Muscle layer of duodenum (tissue), 2 donors: ENCODE measurements at regions not wholly inside any gene's neighbourhood (a gene's known extent, or its start where the extent isn't known, plus 50 kb on each side); places are given as distances from the start of the nearest gene placed in this dataset.

Experiments used
- H3K27ac ChIP-seq: one replicate; pipeline ENCODE4 v1.7.0; 2013; ENCODE audit warnings: mild to moderate bottlenecking, low read length
- H3K27me3 ChIP-seq: one replicate; pipeline ENCODE4 v1.7.0; 2013; ENCODE audit warnings: low read depth, mild to moderate bottlenecking, control low read depth, low read length
- H3K36me3 ChIP-seq, 2 donors: one replicate each; pipeline ENCODE4 v1.7.0; 2013; ENCODE audit warnings: low read length in 2 of 2, control low read depth in 1 of 2, mild to moderate bottlenecking in 1 of 2; ENCODE audit not compliant: insufficient read depth in 2 of 2, control insufficient read depth in 1 of 2
- H3K4me1 ChIP-seq, 2 donors: one replicate each; pipeline ENCODE4 v1.7.0; 2013; ENCODE audit warnings: low read length in 2 of 2, mild to moderate bottlenecking in 2 of 2, control low read depth in 1 of 2, moderate library complexity in 1 of 2; ENCODE audit not compliant: insufficient read depth in 2 of 2, control insufficient read depth in 1 of 2
- H3K4me3 ChIP-seq, 2 donors: one replicate each; pipeline ENCODE4 v1.7.0; 2013; ENCODE audit warnings: low read length in 2 of 2, low read depth in 1 of 2, mild to moderate bottlenecking in 1 of 2
- H3K9me3 ChIP-seq, 2 donors: one replicate each; pipeline ENCODE4 v1.7.0; 2013; ENCODE audit warnings: low read length in 2 of 2, control low read depth in 1 of 2, mild to moderate bottlenecking in 1 of 2; ENCODE audit not compliant: control insufficient read depth in 1 of 2
- donor health status: healthy.

DNA sequence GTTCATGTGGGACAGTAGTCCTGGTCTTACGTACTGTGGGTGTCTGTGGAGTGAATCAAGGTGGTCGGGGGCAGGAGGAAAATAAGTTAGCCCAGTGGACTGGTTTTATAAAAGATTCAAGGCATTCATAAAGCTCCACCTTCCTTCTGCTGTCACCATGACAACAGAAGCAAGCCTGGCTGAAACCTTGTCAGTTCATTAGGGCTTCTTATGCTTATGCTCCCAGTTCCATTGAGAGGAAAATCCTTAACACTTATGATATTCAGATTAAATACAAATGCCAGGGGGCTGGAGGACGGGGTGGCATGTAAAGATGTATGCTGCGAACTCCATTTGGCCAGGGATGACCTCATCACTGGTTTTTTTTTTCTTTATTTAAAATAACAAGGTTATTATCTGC, 283.1 kb upstream of the ATP10A start:
- H3K4me3 ChIP-seq = no peak overlapping the region
- no peaks in the 10 kb centered on the region for H3K27me3 ChIP-seq
- H3K27ac ChIP-seq = no peak overlapping the region
- H3K4me1 ChIP-seq = no peaks in the 10 kb centered on the region
- H3K9me3 ChIP-seq = peaks cover 0 to 2% of the 10 kb centered on the region in 2 donors
- no peaks in the 10 kb centered on the region for H3K36me3 ChIP-seq

DNA sequence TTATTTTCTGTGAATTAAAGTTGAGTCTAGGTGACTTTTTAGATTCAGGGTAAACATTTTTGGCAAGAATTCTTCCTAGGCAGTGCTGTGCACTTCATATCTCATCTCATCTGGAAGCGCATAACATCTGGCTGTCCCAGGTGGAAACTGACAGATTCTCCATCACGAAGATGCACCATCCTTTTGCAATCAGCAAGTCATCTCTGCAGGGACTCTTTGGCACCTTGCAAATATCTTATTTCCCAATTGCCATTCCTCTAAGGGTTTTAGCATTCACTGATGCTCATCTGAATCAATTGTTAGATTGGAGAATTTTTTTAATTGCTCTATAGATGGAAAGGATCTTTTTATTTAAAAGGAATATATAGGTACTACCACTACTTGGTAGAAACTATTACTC, 282.7 kb upstream of the ATP10A start:
- no peaks in the 10 kb centered on the region for H3K4me1 ChIP-seq
- H3K9me3 ChIP-seq = peaks cover 0 to 2% of the 10 kb centered on the region in 2 donors
- H3K27me3 ChIP-seq = no peaks in the 10 kb centered on the region
- no peak overlapping the region for H3K27ac ChIP-seq
- H3K36me3 ChIP-seq = no peaks in the 10 kb centered on the region
- H3K4me3 ChIP-seq = no peak overlapping the region

DNA sequence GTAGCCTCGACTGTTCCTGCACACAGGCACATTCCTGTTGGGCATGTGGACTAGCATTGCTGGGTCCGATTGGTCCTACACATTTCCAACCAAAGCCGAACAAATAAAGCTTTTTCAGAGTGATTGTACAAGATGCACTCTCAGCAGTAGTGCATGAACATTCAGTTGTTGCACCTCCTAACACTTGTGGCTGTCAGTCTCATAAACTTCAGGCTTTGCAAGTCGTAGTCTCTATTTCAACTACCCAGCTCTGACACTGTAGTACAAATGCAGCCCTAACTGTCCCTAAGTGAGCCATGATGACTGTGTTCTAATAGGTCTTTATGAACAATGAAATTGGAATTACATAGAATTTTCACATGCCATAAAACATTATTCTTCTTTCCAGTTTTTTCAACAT, 281.7 kb upstream of the ATP10A start:
- Histone ChIP-seq H3K27me3 (no peaks in the 10 kb centered on the region), H3K4me3 (no peak overlapping the region), H3K36me3 (no peaks in the 10 kb centered on the region), H3K4me1 (no peaks in the 10 kb centered on the region), H3K9me3 (no peaks in the 10 kb centered on the region), H3K27ac (no peak overlapping the region)

DNA sequence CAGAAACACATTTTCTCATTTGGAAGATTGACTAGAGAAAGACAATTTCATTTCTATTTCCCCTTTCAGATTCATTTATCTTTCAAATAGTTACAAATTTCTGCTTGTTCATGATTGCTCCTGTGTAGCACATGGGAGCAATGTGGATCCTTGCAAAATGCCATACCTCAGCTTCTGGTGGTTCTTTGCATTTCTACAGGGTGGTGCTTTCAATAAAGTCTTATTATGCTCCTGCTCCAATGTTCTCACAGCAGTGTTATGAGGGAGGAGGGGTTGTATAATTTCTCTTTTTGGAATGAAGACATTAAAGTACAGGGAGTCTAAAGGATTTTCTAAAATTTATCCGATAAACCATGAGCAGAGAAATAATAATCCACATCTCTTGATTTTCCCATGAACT, 280.1 kb upstream of the ATP10A start:
- no peaks in the 10 kb centered on the region for H3K9me3 ChIP-seq
- no peaks in the 10 kb centered on the region for H3K36me3 ChIP-seq
- no peaks in the 10 kb centered on the region for H3K4me1 ChIP-seq
- no peaks in the 10 kb centered on the region for H3K27me3 ChIP-seq
- H3K4me3 ChIP-seq = no peak overlapping the region
- H3K27ac ChIP-seq = no peak overlapping the region

DNA sequence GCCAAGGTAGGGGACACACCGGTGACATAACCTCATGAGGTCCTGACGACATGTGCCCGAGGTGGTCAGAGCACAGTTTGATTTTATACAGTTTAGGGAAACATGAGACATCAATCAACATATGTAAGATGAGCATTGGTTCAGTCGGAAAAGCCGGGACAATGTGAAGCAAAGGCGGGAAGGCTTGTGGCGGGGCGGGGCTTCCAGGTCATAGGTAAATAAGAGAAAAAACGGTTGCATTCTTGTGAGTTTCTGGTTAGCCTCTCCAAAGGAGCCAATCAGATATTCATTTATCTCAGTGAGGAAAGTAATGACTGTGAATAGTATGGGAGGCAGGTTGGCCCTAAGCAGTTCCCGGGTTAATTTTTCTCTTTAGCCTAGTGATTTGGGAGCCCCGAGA, 271.7 kb upstream of the ATP10A start:
- Histone ChIP-seq H3K27ac (no peak overlapping the region), H3K9me3 (no peaks in the 10 kb centered on the region), H3K36me3 (no peaks in the 10 kb centered on the region), H3K4me3 (no peak overlapping the region), H3K27me3 (no peaks in the 10 kb centered on the region), H3K4me1 (no peaks in the 10 kb centered on the region)

DNA sequence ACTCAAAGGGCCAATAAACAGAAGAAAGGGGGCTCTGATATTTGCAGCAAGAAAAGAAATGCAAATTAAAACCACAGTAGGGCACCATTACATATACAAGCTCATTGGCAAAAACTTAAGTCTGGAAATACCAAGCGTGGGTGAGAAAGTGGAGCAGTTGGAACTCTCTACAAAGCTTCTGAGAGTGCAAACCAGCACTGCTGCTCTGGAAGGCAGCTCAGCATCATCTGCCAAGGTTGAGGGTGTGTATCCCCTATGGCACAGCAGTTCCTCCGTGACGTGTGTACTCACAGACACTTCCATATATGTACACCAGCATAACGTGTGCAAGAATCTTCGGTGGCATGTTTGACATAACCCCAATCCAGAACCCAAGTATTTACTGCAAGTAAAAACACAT, 271.0 kb upstream of the ATP10A start:
- H3K27ac ChIP-seq = no peak overlapping the region
- no peaks in the 10 kb centered on the region for H3K27me3 ChIP-seq
- no peaks in the 10 kb centered on the region for H3K9me3 ChIP-seq
- no peaks in the 10 kb centered on the region for H3K36me3 ChIP-seq
- H3K4me3 ChIP-seq = no peak overlapping the region
- no peaks in the 10 kb centered on the region for H3K4me1 ChIP-seq

DNA sequence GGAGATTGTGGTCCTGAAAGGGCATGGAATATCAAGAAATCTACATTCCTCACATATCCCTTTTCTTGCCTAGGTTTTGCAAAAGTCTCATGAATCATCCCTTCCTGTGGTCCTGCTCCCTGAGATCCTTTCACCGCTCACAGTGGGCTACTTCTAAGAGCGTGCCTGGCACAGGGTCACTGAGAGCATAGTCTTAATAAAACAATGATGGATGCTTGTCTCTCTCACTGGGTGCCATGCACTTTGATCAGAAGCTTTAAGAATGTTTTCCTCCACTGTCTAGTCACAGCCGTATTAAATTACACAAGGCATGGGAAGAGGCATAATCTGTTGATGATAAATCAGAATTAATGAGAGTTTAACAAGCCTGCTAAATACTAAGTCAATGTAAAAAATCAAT, 269.7 kb upstream of the ATP10A start:
- no peak overlapping the region for H3K4me3 ChIP-seq
- no peaks in the 10 kb centered on the region for H3K9me3 ChIP-seq
- no peaks in the 10 kb centered on the region for H3K27me3 ChIP-seq
- H3K27ac ChIP-seq = no peak overlapping the region
- no peaks in the 10 kb centered on the region for H3K4me1 ChIP-seq
- no peaks in the 10 kb centered on the region for H3K36me3 ChIP-seq

DNA sequence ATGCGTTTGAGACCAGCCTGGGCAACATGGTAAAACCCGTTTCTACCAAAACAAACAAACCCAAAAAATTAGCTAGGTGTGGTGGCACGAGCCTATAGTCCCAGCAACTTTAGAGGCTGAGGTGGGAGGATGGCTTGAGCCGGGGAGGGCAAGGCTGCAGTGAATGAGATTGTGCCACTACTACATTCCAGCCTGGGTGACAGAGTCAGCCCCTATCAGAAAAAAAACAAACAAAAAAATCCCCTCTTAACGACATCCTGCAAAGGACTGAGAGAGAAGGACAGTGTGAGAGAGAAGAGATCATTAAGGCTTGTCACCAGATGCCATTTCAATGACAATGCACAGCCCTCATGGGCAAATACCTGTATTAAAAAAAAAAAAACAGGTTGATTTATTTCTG, 266.7 kb upstream of the ATP10A start:
- Histone ChIP-seq H3K36me3 (no peaks in the 10 kb centered on the region), H3K27me3 (no peaks in the 10 kb centered on the region), H3K9me3 (no peaks in the 10 kb centered on the region), H3K4me3 (no peak overlapping the region), H3K27ac (no peak overlapping the region), H3K4me1 (no peaks in the 10 kb centered on the region)

DNA sequence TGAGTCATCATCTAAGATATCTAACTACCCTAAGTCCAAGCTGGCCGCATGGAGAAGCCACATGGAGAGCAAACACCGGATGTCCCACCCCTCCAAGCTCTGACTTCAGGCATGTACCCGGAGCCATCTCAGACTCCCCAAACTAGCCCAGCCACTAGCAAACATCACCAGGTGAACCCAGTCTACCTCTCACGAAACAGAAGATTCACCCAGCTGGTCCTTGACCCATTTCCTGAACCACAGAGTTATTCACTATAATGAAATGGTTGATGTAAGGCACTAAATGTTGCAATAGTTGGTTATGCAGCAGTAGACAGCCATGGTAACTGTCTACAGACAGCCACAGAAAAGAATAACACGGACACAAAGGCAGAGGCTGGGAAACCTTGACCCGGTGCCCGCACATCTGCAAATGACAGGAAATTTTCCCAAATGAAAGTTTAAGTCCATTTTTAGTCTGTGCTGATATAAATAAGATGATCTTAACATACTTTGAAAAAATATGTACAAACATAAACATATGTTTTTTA, 265.5 kb upstream of the ATP10A start:
- no peaks in the 10 kb centered on the region for H3K4me1 ChIP-seq
- no peak overlapping the region for H3K27ac ChIP-seq
- no peaks in the 10 kb centered on the region for H3K9me3 ChIP-seq
- H3K36me3 ChIP-seq = no peaks in the 10 kb centered on the region
- no peak overlapping the region for H3K4me3 ChIP-seq
- H3K27me3 ChIP-seq = no peaks in the 10 kb centered on the region

DNA sequence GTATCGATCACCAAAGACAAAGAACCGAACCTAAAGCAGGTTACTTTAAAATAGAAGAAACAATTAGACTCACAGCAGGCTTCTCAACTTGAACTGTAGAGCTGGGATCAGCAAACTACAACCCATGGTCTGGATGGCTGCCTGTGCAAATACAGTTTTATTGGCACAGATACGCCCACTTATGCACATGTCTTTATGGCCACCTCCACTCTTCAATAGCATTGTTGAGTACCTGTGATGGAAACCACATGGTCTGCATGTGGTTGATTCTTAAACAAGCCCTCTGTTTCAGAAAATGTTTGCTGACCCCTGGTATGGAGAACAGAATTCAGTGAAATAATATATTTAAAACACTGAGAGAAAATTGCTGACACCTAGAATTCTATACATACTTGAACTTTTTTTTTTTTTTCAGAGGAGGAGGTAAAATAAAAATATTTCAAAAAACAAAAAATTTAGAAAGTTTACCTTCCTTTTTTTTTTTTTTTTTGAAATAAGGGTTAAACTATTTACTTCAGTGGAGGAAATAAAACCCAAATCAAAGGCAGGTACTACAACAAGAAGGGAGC, 263.8 kb upstream of the ATP10A start:
- H3K36me3 ChIP-seq = no peaks in the 10 kb centered on the region
- H3K27ac ChIP-seq = no peak overlapping the region
- H3K9me3 ChIP-seq = no peaks in the 10 kb centered on the region
- H3K27me3 ChIP-seq = no peaks in the 10 kb centered on the region
- no peaks in the 10 kb centered on the region for H3K4me1 ChIP-seq
- H3K4me3 ChIP-seq = no peak overlapping the region

DNA sequence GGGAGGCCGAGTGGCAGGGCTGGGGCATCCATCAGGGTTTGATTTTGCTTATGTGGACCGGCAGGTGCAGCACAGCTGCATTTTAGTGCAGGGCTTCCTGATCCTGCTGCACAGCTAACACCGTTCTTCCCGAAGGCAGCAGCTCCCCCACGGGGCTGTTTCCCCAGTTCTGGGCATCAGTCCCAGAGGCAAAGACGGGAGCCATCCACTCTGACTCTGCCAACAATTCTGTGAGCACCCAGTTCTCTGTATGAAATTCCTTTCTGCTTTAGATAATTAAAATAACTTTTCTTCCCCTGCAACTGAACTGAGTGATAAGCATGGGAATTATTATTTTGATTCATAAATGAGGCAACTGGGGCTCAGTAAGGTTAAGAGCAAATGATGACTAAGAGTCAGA, 262.9 kb upstream of the ATP10A start:
- no peaks in the 10 kb centered on the region for H3K36me3 ChIP-seq
- H3K4me3 ChIP-seq = no peak overlapping the region
- no peaks in the 10 kb centered on the region for H3K9me3 ChIP-seq
- no peaks in the 10 kb centered on the region for H3K4me1 ChIP-seq
- no peak overlapping the region for H3K27ac ChIP-seq
- H3K27me3 ChIP-seq = no peaks in the 10 kb centered on the region

DNA sequence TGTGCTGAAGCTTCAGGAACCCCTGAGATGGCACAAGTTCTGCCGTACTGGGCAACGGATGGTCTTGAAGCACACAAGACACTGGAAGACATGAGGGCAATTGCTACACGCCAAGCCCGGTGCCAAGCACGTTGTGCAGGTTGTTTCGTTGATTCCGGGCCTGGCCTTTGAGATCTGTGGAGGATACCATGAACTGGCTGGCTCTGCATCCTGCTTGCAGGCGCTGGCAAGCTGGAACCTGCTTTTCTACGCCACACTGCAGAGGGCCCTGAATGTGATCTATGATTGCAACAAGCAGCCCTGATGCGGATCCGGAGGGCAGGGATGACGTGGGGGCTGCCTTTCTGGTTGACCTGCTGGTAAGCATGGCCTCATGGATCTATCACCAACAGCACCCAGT, 262.5 kb upstream of the ATP10A start:
- Histone ChIP-seq H3K27ac (no peak overlapping the region), H3K9me3 (no peaks in the 10 kb centered on the region), H3K27me3 (no peaks in the 10 kb centered on the region), H3K4me3 (no peak overlapping the region), H3K4me1 (no peaks in the 10 kb centered on the region), H3K36me3 (no peaks in the 10 kb centered on the region)
